ENCODE measurements at regions not wholly inside any gene's neighbourhood (a gene's known extent, or its start where the extent isn't known, plus 50 kb on each side); places are given as distances from the start of the nearest gene placed in this dataset.

- no peak overlapping the region for H3K4me3 ChIP-seq
- no peaks in the 10 kb centered on the region for H3K36me3 ChIP-seq (ENCODE audit: control insufficient read depth in 4 of 4, insufficient read depth in 4 of 4, low read length in 4 of 4)
- TF ChIP-seq CTCF (IDR thresholded peaks at IDR 0.05; ENCODE audit: control extremely low read depth, extremely low read depth) = no peak
- H3K27ac ChIP-seq (ENCODE audit: low read depth in 1 of 2, low read length in 1 of 2) = no peak overlapping the region
- no peak for ATAC-seq (ENCODE audit: insufficient read depth, low FRiP score)
- H3K4me1 ChIP-seq (ENCODE audit: control insufficient read depth in 5 of 5, insufficient read depth in 5 of 5, low read length in 5 of 5) = peaks cover 0 to 9% (median 0%) of the 10 kb centered on the region in 5 donors
- no peak overlapping the region for H3K9ac ChIP-seq (ENCODE audit: insufficient read depth in 1 of 2, low read length in 2 of 2)
- peaks cover 0 to 2% (median 0%) of the 10 kb centered on the region in 4 donors for H3K9me3 ChIP-seq (ENCODE audit: control insufficient read depth in 4 of 4, insufficient read depth in 3 of 4, low read length in 3 of 4)
- H3K27me3 ChIP-seq (ENCODE audit: control insufficient read depth in 3 of 3, insufficient read depth in 3 of 3, low read length in 2 of 3) = no peaks in the 10 kb centered on the region
- peak in 2 of 3 donors; percentile 19 to 28 for DNase-seq
- 61 to 79% methylated on average over 19 of the region's 19 CpGs for WGBS, 2 donors
Observed at GRCh38 chr17:73976676-73977521, 226.6 kb upstream of the RPL38 start.

GRCh38 chr17:73980517-73980916 lies 223.0 kb upstream of the RPL38 start:
- Histone ChIP-seq H3K27me3 (ENCODE audit: control insufficient read depth in 3 of 3, insufficient read depth in 3 of 3, low read length in 2 of 3) (no peaks in the 10 kb centered on the region), H3K36me3 (ENCODE audit: control insufficient read depth in 4 of 4, insufficient read depth in 4 of 4, low read length in 4 of 4) (no peaks in the 10 kb centered on the region), H3K9ac (ENCODE audit: insufficient read depth in 1 of 2, low read length in 2 of 2) (no peak overlapping the region), H3K4me1 (ENCODE audit: control insufficient read depth in 5 of 5, insufficient read depth in 5 of 5, low read length in 5 of 5) (peaks cover 0 to 4% (median 3%) of the 10 kb centered on the region in 5 donors), H3K27ac (ENCODE audit: low read depth in 1 of 2, low read length in 1 of 2) (no peak overlapping the region), H3K4me3 (no peak overlapping the region), H3K9me3 (ENCODE audit: control insufficient read depth in 4 of 4, insufficient read depth in 3 of 4, low read length in 3 of 4) (peaks cover 0 to 2% (median 0%) of the 10 kb centered on the region in 4 donors)
- no peak for TF ChIP-seq CTCF (IDR thresholded peaks at IDR 0.05; ENCODE audit: control extremely low read depth, extremely low read depth)
- DNase-seq (no peak), ATAC-seq (ENCODE audit: insufficient read depth, low FRiP score) (no peak)
- WGBS, 2 donors = 80 to 86% methylated on average over 3 of the region's 3 CpGs

- DNase-seq (no peak), ATAC-seq (ENCODE audit: insufficient read depth, low FRiP score) (no peak)
- WGBS, 2 donors = 58% methylated on average over 8 of the region's 8 CpGs
- H3K27me3 ChIP-seq (ENCODE audit: control insufficient read depth in 3 of 3, insufficient read depth in 3 of 3, low read length in 2 of 3) = no peaks in the 10 kb centered on the region
- no peak for TF ChIP-seq CTCF (IDR thresholded peaks at IDR 0.05; ENCODE audit: control extremely low read depth, extremely low read depth)
- H3K9me3 ChIP-seq (ENCODE audit: control insufficient read depth in 4 of 4, insufficient read depth in 3 of 4, low read length in 3 of 4) = peaks cover 0 to 2% (median 0%) of the 10 kb centered on the region in 4 donors
- no peak overlapping the region for H3K9ac ChIP-seq (ENCODE audit: insufficient read depth in 1 of 2, low read length in 2 of 2)
- H3K27ac ChIP-seq (ENCODE audit: low read depth in 1 of 2, low read length in 1 of 2) = no peak overlapping the region
- no peak overlapping the region for H3K4me3 ChIP-seq
- peaks cover 0 to 4% (median 0%) of the 10 kb centered on the region in 5 donors for H3K4me1 ChIP-seq (ENCODE audit: control insufficient read depth in 5 of 5, insufficient read depth in 5 of 5, low read length in 5 of 5)
- H3K36me3 ChIP-seq (ENCODE audit: control insufficient read depth in 4 of 4, insufficient read depth in 4 of 4, low read length in 4 of 4) = no peaks in the 10 kb centered on the region
Observed at GRCh38 chr17:73982871-73983270, 220.6 kb upstream of the RPL38 start.

Data from lung (tissue), 11 donors.